A549 (cell line): ENCODE measurements at regions not wholly inside any gene's neighbourhood (a gene's known extent, or its start where the extent isn't known, plus 50 kb on each side); places are given as distances from the start of the nearest gene placed in this dataset.

Experiments
- FOSL2 ChIP-seq, 2 experiments: fragments of 450-650 bp in 1 of 2; fragments of >200 bp in 1 of 2; sonication (Bioruptor Twin) in 1 of 2; formaldehyde crosslinking; IDR thresholded peaks; 2 replicates each; pipeline versions ENCODE4 v1.5.0 to v1.6.1; 2016 to 2020; ENCODE audit warnings: mild to moderate bottlenecking in 1 of 2, moderate library complexity in 1 of 2
- HDAC2 ChIP-seq: fragments of 200-600 bp; sonication (generic); IDR thresholded peaks from 2 replicates; pipeline ENCODE4 v1.6.1; 2016
- POLR2A ChIP-seq: IDR thresholded peaks from 2 replicates; pipeline ENCODE4 v1.6.1; 2012; ENCODE audit warnings: mild to moderate bottlenecking, low read length
- RCOR1 ChIP-seq: fragments of 150-350 bp; IDR thresholded peaks from 2 replicates; pipeline ENCODE4 v1.6.1; 2014; ENCODE audit warnings: antibody characterized with exemption, low read length, low read depth
- SMC3 ChIP-seq: fragments of >200 bp; sonication (Bioruptor Twin); formaldehyde crosslinking; IDR thresholded peaks from 3 replicates; pipeline ENCODE4 v1.6.1; 2018; ENCODE audit warnings: inconsistent platforms

GRCh38 chr4:106588891-106589290 lies 220.3 kb upstream of the GIMD1 start:
- TF ChIP-seq SMC3 (no peak), POLR2A (no peak), FOSL2 (IDR thresholded peaks at IDR 0.05) (no peak), FOSL2 (CRISPR knock-in tag; IDR thresholded peaks at IDR 0.05) (no peak), RCOR1 (no peak), HDAC2 (no peak)
